DOHH2 (cell line): ENCODE measurements at regions not wholly inside any gene's neighbourhood (a gene's known extent, or its start where the extent isn't known, plus 50 kb on each side); places are given as distances from the start of the nearest gene placed in this dataset.

ENCODE experiments used
- CTCF ChIP-seq: fragments of 200-600 bp; sonication (generic); IDR thresholded peaks from one replicate; pipeline ENCODE4 v1.5.1; 2014; ENCODE audit warnings: antibody characterized with exemption, mild to moderate bottlenecking, low read depth, low read length; ENCODE audit not compliant: poor library complexity, severe bottlenecking
- EZH2phosphoT487 ChIP-seq: fragments of 200-600 bp; sonication (generic); IDR thresholded peaks from 2 replicates; pipeline ENCODE4 v1.6.1; 2017; ENCODE audit warnings: borderline replicate concordance, mild to moderate bottlenecking, antibody characterized with exemption, low read length, moderate library complexity, mixed read lengths

GRCh38 chr10:125554016-125554703 is 128.8 kb downstream of the TEX36 start:
- TF ChIP-seq EZH2phosphoT487 (no peak), CTCF (no peak)
